HG03103 (cell line): ENCODE measurements at regions not wholly inside any gene's neighbourhood (a gene's known extent, or its start where the extent isn't known, plus 50 kb on each side); places are given as distances from the start of the nearest gene placed in this dataset.

ENCODE experiments used
- ATAC-seq: cut with Tn5 transposase; IDR thresholded peaks from one replicate; pipeline ENCODE4 v1.9.1; 2021; ENCODE audit warnings: low read depth; ENCODE audit not compliant: unreplicated experiment

GRCh38 chr15:62841269-62841628 is 201.3 kb upstream of the TPM1 start:
- no peak for ATAC-seq

- ATAC-seq = no peak
Observed at GRCh38 chr15:62841891-62842559, 200.5 kb upstream of the TPM1 start.

GRCh38 chr15:62843311-62843710 is 199.2 kb upstream of the TPM1 start:
- ATAC-seq = no peak

GRCh38 chr15:62844564-62845240 is 197.8 kb upstream of the TPM1 start:
- no peak for ATAC-seq

- no peak for ATAC-seq
Observed at GRCh38 chr15:62845241-62846126, 197.1 kb upstream of the TPM1 start.

- no peak for ATAC-seq
Observed at GRCh38 chr15:62846131-62846804, 196.3 kb upstream of the TPM1 start.

GRCh38 chr15:62846805-62847495 is 195.6 kb upstream of the TPM1 start:
- ATAC-seq = no peak

GRCh38 chr15:62847900-62848489 is 194.6 kb upstream of the TPM1 start:
- no peak for ATAC-seq

- ATAC-seq = no peak
Observed at GRCh38 chr15:62848632-62849050, 193.9 kb upstream of the TPM1 start.

GRCh38 chr15:62849316-62850106 is 193.0 kb upstream of the TPM1 start:
- no peak for ATAC-seq

- ATAC-seq = no peak
Observed at GRCh38 chr15:62850318-62850717, 192.2 kb upstream of the TPM1 start.

GRCh38 chr15:62850791-62851291 is 191.7 kb upstream of the TPM1 start:
- ATAC-seq = no peak

- no peak for ATAC-seq
Observed at GRCh38 chr15:62853114-62853840, 189.3 kb upstream of the TPM1 start.

GRCh38 chr15:62853841-62854225 is 188.7 kb upstream of the TPM1 start:
- no peak for ATAC-seq

GRCh38 chr15:62854420-62855084 is 188.0 kb upstream of the TPM1 start:
- no peak for ATAC-seq

GRCh38 chr15:62855085-62855476 is 187.5 kb upstream of the TPM1 start:
- ATAC-seq = no peak

GRCh38 chr15:62856466-62857246 is 185.9 kb upstream of the TPM1 start:
- no peak for ATAC-seq
